Spleen (tissue), 7 donors: ENCODE measurements at regions not wholly inside any gene's neighbourhood (a gene's known extent, or its start where the extent isn't known, plus 50 kb on each side); places are given as distances from the start of the nearest gene placed in this dataset.

Experiments
- POLR2A ChIP-seq, 3 donors: fragments of 450-650 bp; IDR thresholded peaks; one replicate each; pipeline ENCODE4 v1.5.1; 2017; ENCODE audit warnings: antibody characterized with exemption in 3 of 3, mild to moderate bottlenecking in 1 of 3
- POLR2AphosphoS5 ChIP-seq, 3 donors: sonication (generic); formaldehyde crosslinking; IDR thresholded peaks; one replicate each; pipeline ENCODE4 v1.5.1; 2017; ENCODE audit warnings: antibody characterized with exemption in 3 of 3
- TF ChIP-seq, protein P1 (sequence below), 11 experiments: fragments of 200-600 bp in 7 of 11; fragments of 450-650 bp in 4 of 11; sonication (generic) in 4 of 11; IDR thresholded peaks in 8 of 11; conservative IDR thresholded peaks in 3 of 11; 1 replicate in 7 of 11; 2 replicates in 4 of 11; pipeline versions ENCODE4 v1.4.0 to v1.8.0; 2016 to 2021; ENCODE audit warnings: antibody characterized with exemption in 11 of 11, inconsistent platforms in 4 of 11, mild to moderate bottlenecking in 1 of 11
- donor health status: DM: no; HTN: no; CAD: no; lungs with moderate emphysema.
- donor health status: DM: no; HTN: no; CAD: no.
- donor health status: DM: no; HTN: no; CAD: no.

DNA sequence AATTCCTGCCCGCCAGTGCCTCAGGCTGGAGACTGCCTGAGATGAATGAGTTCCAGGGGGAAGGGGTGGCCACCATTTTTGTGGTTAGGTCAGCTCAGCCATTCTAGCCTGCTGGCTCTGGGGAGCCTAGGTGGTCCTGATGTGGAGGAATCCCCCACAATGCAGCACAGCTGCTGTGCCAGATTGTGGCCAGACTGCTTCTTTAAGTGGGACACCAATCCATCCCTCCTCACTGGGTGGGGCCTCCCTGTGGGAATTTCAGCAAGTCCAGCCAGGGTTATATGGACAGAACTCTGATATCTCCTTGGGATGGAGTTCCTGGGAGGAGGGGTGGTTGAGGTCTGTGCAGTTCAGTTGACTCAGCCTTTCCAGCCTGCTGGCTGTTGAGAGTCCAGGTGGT lies 51.2 kb upstream of the DAP start:
- TF ChIP-seq POLR2A (IDR thresholded peaks at IDR 0.05) (no peak), POLR2AphosphoS5 (IDR thresholded peaks at IDR 0.05) (no peak)
- TF ChIP-seq, protein P1, sequence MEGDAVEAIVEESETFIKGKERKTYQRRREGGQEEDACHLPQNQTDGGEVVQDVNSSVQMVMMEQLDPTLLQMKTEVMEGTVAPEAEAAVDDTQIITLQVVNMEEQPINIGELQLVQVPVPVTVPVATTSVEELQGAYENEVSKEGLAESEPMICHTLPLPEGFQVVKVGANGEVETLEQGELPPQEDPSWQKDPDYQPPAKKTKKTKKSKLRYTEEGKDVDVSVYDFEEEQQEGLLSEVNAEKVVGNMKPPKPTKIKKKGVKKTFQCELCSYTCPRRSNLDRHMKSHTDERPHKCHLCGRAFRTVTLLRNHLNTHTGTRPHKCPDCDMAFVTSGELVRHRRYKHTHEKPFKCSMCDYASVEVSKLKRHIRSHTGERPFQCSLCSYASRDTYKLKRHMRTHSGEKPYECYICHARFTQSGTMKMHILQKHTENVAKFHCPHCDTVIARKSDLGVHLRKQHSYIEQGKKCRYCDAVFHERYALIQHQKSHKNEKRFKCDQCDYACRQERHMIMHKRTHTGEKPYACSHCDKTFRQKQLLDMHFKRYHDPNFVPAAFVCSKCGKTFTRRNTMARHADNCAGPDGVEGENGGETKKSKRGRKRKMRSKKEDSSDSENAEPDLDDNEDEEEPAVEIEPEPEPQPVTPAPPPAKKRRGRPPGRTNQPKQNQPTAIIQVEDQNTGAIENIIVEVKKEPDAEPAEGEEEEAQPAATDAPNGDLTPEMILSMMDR (IDR thresholded peaks at IDR 0.05 in 8 of 11, conservative IDR thresholded peaks at IDR 0.05 in 3 of 11) = no peak
